ENCODE measurements at regions not wholly inside any gene's neighbourhood (a gene's known extent, or its start where the extent isn't known, plus 50 kb on each side); places are given as distances from the start of the nearest gene placed in this dataset.

DNA sequence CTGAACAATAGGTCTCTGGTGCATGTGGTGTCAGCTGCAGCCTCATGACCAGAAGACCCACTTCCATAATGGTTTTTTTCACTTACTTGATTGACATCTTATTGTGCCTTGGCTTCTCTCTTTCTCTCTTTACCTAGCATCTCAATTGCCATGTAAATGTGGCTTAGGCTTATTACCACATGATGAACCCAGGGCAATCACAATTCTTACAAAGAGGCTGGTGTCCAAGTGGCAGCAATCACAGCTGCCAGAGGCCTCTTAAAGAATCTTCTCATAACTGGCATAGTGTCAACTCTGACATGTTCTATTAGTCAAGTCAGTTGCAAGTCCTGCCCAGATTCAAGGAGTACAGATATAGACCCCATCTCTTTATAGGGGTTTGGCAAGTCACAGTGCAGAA is 1224.8 kb downstream of the SUCLG1 start:
- Histone ChIP-seq H3K36me3 (ENCODE audit: control insufficient read depth in 2 of 2, insufficient read depth in 2 of 2, low read length in 1 of 2) (no peaks in the 10 kb centered on the region), H3K9ac (ENCODE audit: control insufficient read depth, insufficient read depth, low read length) (no peak overlapping the region), H3K9me3 (replicated peaks; ENCODE audit: control insufficient read depth, insufficient read depth, low read length) (no peaks in the 10 kb centered on the region), H3K4me1 (ENCODE audit: control insufficient read depth, insufficient read depth, low read length) (no peaks in the 10 kb centered on the region), H4K20me1 (ENCODE audit: control insufficient read depth, insufficient read depth) (no peaks in the 10 kb centered on the region), H3K27ac (ENCODE audit: control insufficient read depth, insufficient read depth) (no peak overlapping the region), H3K27me3 (replicated peaks in 1 of 2; ENCODE audit: control insufficient read depth in 2 of 2, insufficient read depth in 2 of 2, low read length in 1 of 2) (no peaks in the 10 kb centered on the region), H3K79me2 (ENCODE audit: control insufficient read depth, insufficient read depth, low read length) (no peaks in the 10 kb centered on the region), H3K4me2 (ENCODE audit: control insufficient read depth, insufficient read depth) (no peak overlapping the region), H2AFZ (ENCODE audit: control insufficient read depth, low read depth, low read length) (no peak overlapping the region), H3K4me3 (no peak overlapping the region)
- intact Hi-C loops (cut with micrococcal nuclease; ENCODE audit: unreplicated experiment) = no loop called here
- TF ChIP-seq POLR2AphosphoS5 (IDR thresholded peaks at IDR 0.05; ENCODE audit: low read length) (no peak), ZNF207 (IDR thresholded peaks at IDR 0.05; ENCODE audit: borderline replicate concordance) (no peak), ATF7 (IDR thresholded peaks at IDR 0.05; ENCODE audit: low read depth) (no peak), MTA2 (IDR thresholded peaks at IDR 0.05; ENCODE audit: low read depth) (no peak), MEF2A (IDR thresholded peaks at IDR 0.05; ENCODE audit: insufficient read depth, low read depth, low read length) (no peak), NFYB (IDR thresholded peaks at IDR 0.05; ENCODE audit: insufficient read depth, low read depth, low read length) (no peak), NFYA (IDR thresholded peaks at IDR 0.05; ENCODE audit: borderline replicate concordance, low read depth, low read length) (no peak), TAF1 (IDR thresholded peaks at IDR 0.05; ENCODE audit: borderline replicate concordance, low read depth, low read length) (no peak), HSF1 (IDR thresholded peaks at IDR 0.05; ENCODE audit: low read depth, low read length) (no peak), EP300 (IDR thresholded peaks at IDR 0.05; ENCODE audit: borderline replicate concordance in 1 of 2, control insufficient read depth in 1 of 2, low read depth in 2 of 2, low read length in 2 of 2) (no peak), CUX1 (IDR thresholded peaks at IDR 0.05; ENCODE audit: insufficient replicate concordance, low read depth, low read length) (no peak), TCF7 (IDR thresholded peaks at IDR 0.05; ENCODE audit: borderline replicate concordance) (no peak), PAX5 (IDR thresholded peaks at IDR 0.05; ENCODE audit: borderline replicate concordance, low read depth, low read length) (no peak), ZNF217 (IDR thresholded peaks at IDR 0.05) (no peak), JUND (IDR thresholded peaks at IDR 0.05; ENCODE audit: low read depth, low read length) (no peak), SP1 (IDR thresholded peaks at IDR 0.05; ENCODE audit: low read depth, low read length) (no peak), GABPA (IDR thresholded peaks at IDR 0.05; ENCODE audit: low read depth) (no peak)
- ATAC-seq = no peak
- ChIA-PET RAD21 (ENCODE audit: unreplicated experiment) (no interaction called here), SMC1A (ENCODE audit: uncharacterized antibody, unreplicated experiment) (no interaction called here), CTCF (no interaction called here), POLR2A (no interaction called here)
- FAIRE-seq = no peak
- BruUV-seq (replicated peaks) = no TSS peak
- no peak for DNase-seq (ENCODE audit: low read depth, low spot score)
- in situ Hi-C loops (cut with MboI) = no loop called here
